Mesenchymal stem cell (in vitro differentiated cells and primary cell): ENCODE measurements at regions not wholly inside any gene's neighbourhood (a gene's known extent, or its start where the extent isn't known, plus 50 kb on each side); places are given as distances from the start of the nearest gene placed in this dataset.

Experiments
- DNase-seq: peaks from one replicate; pipeline ENCODE4 v3.0.0-alpha.2; 2013
- H2AFZ ChIP-seq: one replicate; pipeline ENCODE4 v1.6.1; 2013; ENCODE audit warnings: low read depth, mild to moderate bottlenecking, control low read depth, inconsistent platforms, low read length, moderate library complexity
- H2AK5ac ChIP-seq: 2 replicates; pipeline ENCODE4 v1.6.1; 2013; ENCODE audit warnings: low read length, moderate library complexity, mild to moderate bottlenecking, inconsistent platforms; ENCODE audit not compliant: severe bottlenecking
- H2BK120ac ChIP-seq: one replicate; pipeline ENCODE4 v1.6.1; 2013; ENCODE audit warnings: low read depth, mild to moderate bottlenecking, inconsistent platforms, low read length, moderate library complexity
- H2BK12ac ChIP-seq, 2 experiments: one replicate each; pipeline ENCODE4 v1.6.1; 2013; ENCODE audit warnings: inconsistent platforms in 2 of 2, low read length in 2 of 2, mild to moderate bottlenecking in 2 of 2, moderate library complexity in 2 of 2, control low read depth in 1 of 2
- H2BK15ac ChIP-seq: one replicate; pipeline ENCODE4 v1.6.1; 2013; ENCODE audit warnings: mild to moderate bottlenecking, low read depth, inconsistent platforms; ENCODE audit not compliant: poor library complexity, severe bottlenecking
- H2BK5ac ChIP-seq: 2 replicates; pipeline ENCODE4 v1.6.1; 2013; ENCODE audit warnings: low read depth, mild to moderate bottlenecking, low read length, control low read depth, inconsistent platforms; ENCODE audit not compliant: poor library complexity, severe bottlenecking
- H3K14ac ChIP-seq, 2 experiments: one replicate each; pipeline ENCODE4 v1.6.1; 2013; ENCODE audit warnings: inconsistent platforms in 2 of 2, low read length in 2 of 2, control low read depth in 1 of 2, mild to moderate bottlenecking in 1 of 2, moderate library complexity in 1 of 2
- H3K18ac ChIP-seq, 2 experiments: one replicate each; pipeline ENCODE4 v1.6.1; 2013; ENCODE audit warnings: inconsistent platforms in 2 of 2, low read length in 2 of 2, control low read depth in 1 of 2, low read depth in 1 of 2, mild to moderate bottlenecking in 1 of 2
- H3K23ac ChIP-seq, 2 experiments: one replicate each; pipeline ENCODE4 v1.6.1; 2013; ENCODE audit warnings: inconsistent platforms in 2 of 2, low read length in 2 of 2, mild to moderate bottlenecking in 2 of 2, moderate library complexity in 2 of 2, control low read depth in 1 of 2
- H3K27ac ChIP-seq: 2 replicates; pipeline ENCODE4 v1.5.1; 2013; ENCODE audit warnings: mild to moderate bottlenecking, moderate library complexity, low read length, control low read depth, inconsistent platforms; ENCODE audit not compliant: poor library complexity, severe bottlenecking
- H3K27me3 ChIP-seq, 2 experiments: 2 replicates each; pipeline versions ENCODE4 v1.6.1 to v1.7.0; 2013; ENCODE audit warnings: low read length in 2 of 2, mild to moderate bottlenecking in 2 of 2, moderate library complexity in 2 of 2, control low read depth in 1 of 2, inconsistent platforms in 1 of 2; ENCODE audit not compliant: control insufficient read depth in 1 of 2, insufficient read depth in 1 of 2
- H3K36me3 ChIP-seq, 2 experiments: 2 replicates each; pipeline versions ENCODE4 v1.6.1 to v1.7.0; 2013; ENCODE audit warnings: low read length in 2 of 2, control low read depth in 1 of 2, inconsistent platforms in 1 of 2, low read depth in 1 of 2, mild to moderate bottlenecking in 1 of 2; ENCODE audit not compliant: insufficient read depth in 2 of 2, control insufficient read depth in 1 of 2
- H3K4ac ChIP-seq, 2 experiments: one replicate each; pipeline ENCODE4 v1.6.1; 2013; ENCODE audit warnings: inconsistent platforms in 2 of 2, low read length in 2 of 2, mild to moderate bottlenecking in 2 of 2, moderate library complexity in 2 of 2, control low read depth in 1 of 2, low read depth in 1 of 2
- H3K4me1 ChIP-seq: 2 replicates; pipeline ENCODE4 v1.6.1; 2013; ENCODE audit warnings: low read depth, low read length, control low read depth; ENCODE audit not compliant: control insufficient read depth, insufficient read depth
- H3K4me2 ChIP-seq: 2 replicates; pipeline ENCODE4 v1.6.1; 2013; ENCODE audit warnings: low read length, mild to moderate bottlenecking, inconsistent platforms; ENCODE audit not compliant: poor library complexity, severe bottlenecking
- H3K4me3 ChIP-seq, 2 experiments: 2 replicates each; pipeline versions ENCODE4 v1.5.1 to v1.7.0; 2013; ENCODE audit warnings: low read length in 2 of 2, mild to moderate bottlenecking in 2 of 2, control low read depth in 1 of 2, low read depth in 1 of 2; ENCODE audit not compliant: insufficient read depth in 1 of 2
- H3K79me1 ChIP-seq: replicated peaks from 2 replicates; pipeline ENCODE4 v1.6.1; 2013; ENCODE audit warnings: mild to moderate bottlenecking, control low read depth, low read length, inconsistent platforms; ENCODE audit not compliant: poor library complexity, severe bottlenecking
- H3K9ac ChIP-seq: 2 replicates; pipeline ENCODE4 v1.7.0; 2013; ENCODE audit warnings: mild to moderate bottlenecking, low read length, moderate library complexity
- H3K9me3 ChIP-seq: 2 replicates; pipeline ENCODE4 v1.7.0; 2013; ENCODE audit warnings: mild to moderate bottlenecking, low read length; ENCODE audit not compliant: control insufficient read depth
- H4K8ac ChIP-seq: one replicate; pipeline ENCODE4 v1.6.1; 2013; ENCODE audit warnings: inconsistent platforms, mild to moderate bottlenecking, low read length, moderate library complexity
- H4K91ac ChIP-seq: one replicate; pipeline ENCODE4 v1.6.1; 2013; ENCODE audit warnings: mild to moderate bottlenecking, low read length, inconsistent platforms
- WGBS: methylation state at CpG from one replicate; pipeline ENCODE4 v1.1.7; 2013; ENCODE audit warnings: mixed read lengths; 5-methylcytosine and 5-hydroxymethylcytosine counted together

DNA sequence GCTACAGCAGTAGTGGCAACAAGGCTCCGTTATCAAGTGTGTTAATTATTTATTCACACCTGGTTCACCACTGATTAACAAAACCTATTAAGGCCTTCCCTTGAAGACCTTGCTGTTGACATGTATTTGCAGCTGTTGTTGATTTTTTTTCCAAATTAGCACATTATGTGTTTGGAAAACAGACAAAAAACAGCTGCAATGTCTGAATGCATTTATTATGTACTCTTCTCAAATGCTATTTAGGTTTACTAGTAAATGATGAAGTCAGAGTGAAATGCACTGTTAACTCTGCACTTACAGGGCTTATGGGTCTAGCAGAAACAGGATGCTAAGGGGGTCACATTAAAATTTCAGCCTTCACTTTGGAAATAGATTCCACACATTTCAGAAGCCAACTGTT is 99.5 kb upstream of the PCDH7 start:
- Histone ChIP-seq H3K4me1 (no peaks in the 10 kb centered on the region), H2BK12ac (no peak overlapping the region), H3K9me3 (no peaks in the 10 kb centered on the region), H2AK5ac (no peak overlapping the region), H3K79me1 (no peaks in the 10 kb centered on the region), H4K8ac (no peak overlapping the region), H3K36me3 (no peaks in the 10 kb centered on the region), H3K14ac (no peak overlapping the region), H2BK15ac (no peak overlapping the region), H2AFZ (no peak overlapping the region), H3K18ac (no peak overlapping the region), H3K4me3 (no peak overlapping the region), H2BK5ac (no peak overlapping the region), H3K9ac (no peak overlapping the region), H3K27me3 (peaks cover 0 to 5% of the 10 kb centered on the region in 2 experiments), H3K4ac (no peak overlapping the region), H3K23ac (no peak overlapping the region), H4K91ac (no peak overlapping the region), H3K4me2 (no peak overlapping the region), H2BK120ac (no peak overlapping the region), H3K27ac (no peak overlapping the region)
- no peak for DNase-seq
- no CpG with 5 or more reads among the region's 1 CpG for WGBS

DNA sequence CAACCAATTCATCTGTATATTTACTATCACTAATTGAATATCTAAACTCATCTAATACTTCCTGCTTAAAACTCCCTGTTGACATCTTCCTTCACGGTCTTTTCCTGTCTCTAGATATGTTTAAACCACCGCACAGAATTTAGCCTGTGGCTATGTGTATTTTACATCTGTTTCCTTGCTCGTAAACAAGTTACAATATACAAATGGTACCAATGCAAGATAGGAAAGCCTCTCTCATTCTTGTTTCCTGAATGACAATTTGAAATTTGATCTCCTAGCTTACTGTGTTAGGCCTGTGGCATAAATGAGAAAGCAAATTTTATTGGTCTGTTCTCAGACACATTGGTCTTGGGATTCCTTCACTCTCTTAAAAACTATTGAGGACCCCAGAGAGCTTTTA is 89.7 kb upstream of the PCDH7 start:
- Histone ChIP-seq H3K9me3 (no peaks in the 10 kb centered on the region), H3K4me1 (no peaks in the 10 kb centered on the region), H3K9ac (no peak overlapping the region), H3K4me2 (no peak overlapping the region), H3K27me3 (no peaks in the 10 kb centered on the region), H2BK120ac (no peak overlapping the region), H3K18ac (no peak overlapping the region), H2AFZ (no peak overlapping the region), H3K4ac (no peak overlapping the region), H3K14ac (no peak overlapping the region), H4K8ac (no peak overlapping the region), H3K36me3 (no peaks in the 10 kb centered on the region), H2AK5ac (no peak overlapping the region), H2BK15ac (no peak overlapping the region), H2BK12ac (no peak overlapping the region), H2BK5ac (no peak overlapping the region), H3K23ac (no peak overlapping the region), H3K4me3 (no peak overlapping the region), H3K27ac (no peak overlapping the region), H4K91ac (no peak overlapping the region), H3K79me1 (no peaks in the 10 kb centered on the region)
- WGBS: 72% methylated on average over 2 of the region's 3 CpGs
- no peak for DNase-seq

DNA sequence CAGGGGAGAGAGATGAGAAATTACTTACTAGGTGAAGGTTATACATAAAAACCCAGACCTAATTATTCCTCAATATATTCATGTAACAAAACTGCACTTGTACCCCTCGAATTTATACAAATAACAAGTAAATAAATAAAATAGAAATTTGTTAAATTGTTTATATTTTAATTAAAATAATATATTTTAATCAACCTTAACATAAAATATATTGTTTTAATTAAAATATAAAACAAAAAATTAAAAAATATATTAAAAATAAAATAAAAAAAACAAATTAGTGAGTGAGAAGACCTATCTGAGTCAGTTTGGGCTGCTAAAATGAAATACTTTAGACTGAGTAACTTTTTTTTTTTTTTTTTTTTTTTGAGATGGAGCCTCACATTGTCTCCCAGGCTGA is 87.4 kb upstream of the PCDH7 start:
- Histone ChIP-seq H3K79me1 (no peaks in the 10 kb centered on the region), H2AK5ac (no peak overlapping the region), H3K14ac (no peak overlapping the region), H2BK5ac (no peak overlapping the region), H3K4me1 (no peaks in the 10 kb centered on the region), H2BK15ac (no peak overlapping the region), H3K9me3 (no peaks in the 10 kb centered on the region), H3K9ac (no peak overlapping the region), H3K27ac (no peak overlapping the region), H3K27me3 (no peaks in the 10 kb centered on the region), H3K23ac (no peak overlapping the region), H3K4me2 (no peak overlapping the region), H3K4me3 (no peak overlapping the region), H3K18ac (no peak overlapping the region), H2BK12ac (no peak overlapping the region), H2AFZ (no peak overlapping the region), H2BK120ac (no peak overlapping the region), H4K8ac (no peak overlapping the region), H3K36me3 (no peaks in the 10 kb centered on the region), H3K4ac (no peak overlapping the region), H4K91ac (no peak overlapping the region)
- no CpG with 5 or more reads among the region's 1 CpG for WGBS
- DNase-seq: no peak

DNA sequence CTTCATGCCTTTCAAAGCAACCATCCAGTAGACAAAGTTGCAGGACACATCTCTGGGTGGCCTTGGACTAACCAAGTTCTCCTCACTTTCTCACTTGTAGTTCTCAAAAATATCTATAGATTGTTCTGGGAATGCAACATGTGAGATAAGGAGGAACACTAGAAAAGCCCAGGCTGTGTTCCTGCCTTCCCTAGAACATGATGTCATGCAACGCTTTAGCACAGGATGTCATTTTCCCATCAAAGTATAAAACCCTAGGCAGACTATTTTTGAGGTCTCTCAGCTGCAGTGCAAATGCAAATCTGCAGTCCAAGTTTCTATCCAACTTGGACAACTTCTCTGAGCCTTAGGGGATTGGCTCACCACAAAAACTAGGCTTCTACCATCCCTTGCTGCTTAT is 78.8 kb upstream of the PCDH7 start:
- WGBS: 90% methylated on average over 1 of the region's 1 CpG

More for the DNA sequence above, 78.8 kb upstream of the PCDH7 start:
- no peak overlapping the region for H3K4me2 ChIP-seq
- H3K9me3 ChIP-seq: no peaks in the 10 kb centered on the region
- H2BK5ac ChIP-seq: no peak overlapping the region
- no peak overlapping the region for H2BK120ac ChIP-seq
- no peak overlapping the region for H3K4me3 ChIP-seq
- no peak overlapping the region for H3K4ac ChIP-seq
- no peak overlapping the region for H2AK5ac ChIP-seq
- H3K18ac ChIP-seq: no peak overlapping the region
- no peak overlapping the region for H2BK12ac ChIP-seq
- H3K27me3 ChIP-seq: no peaks in the 10 kb centered on the region
- no peaks in the 10 kb centered on the region for H3K4me1 ChIP-seq
- no peak overlapping the region for H3K23ac ChIP-seq
- no peak overlapping the region for H2AFZ ChIP-seq
- no peak overlapping the region for H2BK15ac ChIP-seq
- no peak overlapping the region for H4K91ac ChIP-seq
- H3K27ac ChIP-seq: no peak overlapping the region
- no peak overlapping the region for H3K9ac ChIP-seq
- no peak overlapping the region for H4K8ac ChIP-seq
- no peaks in the 10 kb centered on the region for H3K79me1 ChIP-seq
- no peak for DNase-seq
- no peak overlapping the region for H3K14ac ChIP-seq
- H3K36me3 ChIP-seq: no peaks in the 10 kb centered on the region
